SK-N-SH (cell line): ENCODE measurements at regions not wholly inside any gene's neighbourhood (a gene's known extent, or its start where the extent isn't known, plus 50 kb on each side); places are given as distances from the start of the nearest gene placed in this dataset.

Experiments used
- CTCF ChIA-PET: fragments of 300-600, 350-600 bp; formaldehyde crosslinking; extraction: SDS; loops from one replicate; lab custom pipeline; 2021; lab: Yijun Ruan, JAX
- POLR2A ChIA-PET: fragments of 350-600 bp; sonication (Branson Sonifier 250); formaldehyde crosslinking; extraction: SDS; loops from one replicate; lab custom pipeline; 2020; ENCODE audit warnings: antibody characterized with exemption, inconsistent platforms; lab: Yijun Ruan, JAX
- DNase-seq: peaks from one replicate; pipeline ENCODE4 v3.0.0; 2012
- H2AFZ ChIP-seq: fragments of 200-600 bp; sonication (generic); 2 replicates; pipeline ENCODE4 v1.8.1; 2016; ENCODE audit warnings: antibody characterized with exemption, mild to moderate bottlenecking, low read depth
- H3F3A ChIP-seq: fragments of 200-600 bp; sonication (generic); replicated peaks from 2 replicates; pipeline ENCODE3; 2016; ENCODE audit warnings: antibody characterized with exemption, mild to moderate bottlenecking; ENCODE audit not compliant: insufficient read depth
- H3K27ac ChIP-seq, 2 experiments: fragments of 200-500 bp in 1 of 2; fragments of 200-600 bp in 1 of 2; sonication (Bioruptor generic) in 1 of 2; sonication (generic), shearing (Covaris generic) in 1 of 2; 2 replicates each; pipeline versions ENCODE4 v1.5.1 to v1.6.1; 2014 to 2016; ENCODE audit warnings: low read depth in 2 of 2, inconsistent platforms in 1 of 2, low read length in 1 of 2, mild to moderate bottlenecking in 1 of 2, mixed read lengths in 1 of 2
- H3K27me3 ChIP-seq: fragments of 200-600 bp; sonication (generic), shearing (Covaris generic); 2 replicates; pipeline ENCODE4 v1.6.1; 2016; ENCODE audit warnings: mixed run types; ENCODE audit not compliant: insufficient read depth
- H3K36me3 ChIP-seq, 2 experiments: fragments of 200-500 bp in 1 of 2; fragments of 200-600 bp in 1 of 2; sonication (Bioruptor generic) in 1 of 2; sonication (generic) in 1 of 2; replicated peaks in 1 of 2; 2 replicates each; pipeline versions ENCODE3 to v1.5.1; 2014 to 2016; ENCODE audit warnings: low read length in 1 of 2, mild to moderate bottlenecking in 1 of 2; ENCODE audit not compliant: insufficient read depth in 2 of 2, control insufficient read depth in 1 of 2
- H3K4me1 ChIP-seq, 2 experiments: fragments of 200-500 bp in 1 of 2; fragments of 200-600 bp in 1 of 2; sonication (Bioruptor generic) in 1 of 2; sonication (generic), shearing (Covaris generic) in 1 of 2; 2 replicates each; pipeline versions ENCODE4 v1.5.1 to v1.6.1; 2014 to 2016; ENCODE audit warnings: low read depth in 1 of 2, low read length in 1 of 2, mixed run types in 1 of 2; ENCODE audit not compliant: insufficient read depth in 2 of 2, control insufficient read depth in 1 of 2
- H3K4me2 ChIP-seq: fragments of 200-600 bp; sonication (generic), shearing (Covaris generic); 2 replicates; pipeline ENCODE4 v1.6.1; 2017; ENCODE audit warnings: mixed run types
- H3K4me3 ChIP-seq, 2 experiments: fragments of 200-500 bp in 1 of 2; fragments of 200-600 bp in 1 of 2; sonication (Bioruptor generic) in 1 of 2; sonication (generic), shearing (Covaris generic) in 1 of 2; 2 replicates each; pipeline versions ENCODE4 v1.5.1 to v1.8.1; 2014 to 2016; ENCODE audit warnings: low read depth in 2 of 2, inconsistent platforms in 1 of 2, low read length in 1 of 2, mild to moderate bottlenecking in 1 of 2, mixed read lengths in 1 of 2, moderate library complexity in 1 of 2
- H3K79me2 ChIP-seq: fragments of 200-600 bp; sonication (generic); 2 replicates; pipeline ENCODE4 v1.8.1; 2017; ENCODE audit warnings: mild to moderate bottlenecking; ENCODE audit not compliant: insufficient read depth
- H3K9ac ChIP-seq: fragments of 200-600 bp; sonication (generic); 2 replicates; pipeline ENCODE4 v1.6.1; 2017; ENCODE audit warnings: mixed run types
- H3K9me2 ChIP-seq: fragments of 200-600 bp; sonication (generic); 2 replicates; pipeline ENCODE4 v1.6.1; 2017; ENCODE audit warnings: mixed run types
- H3K9me3 ChIP-seq: fragments of 200-600 bp; sonication (generic); 2 replicates; pipeline ENCODE4 v1.6.1; 2017; ENCODE audit warnings: mixed run types, mild to moderate bottlenecking, moderate library complexity
- H4K20me1 ChIP-seq: fragments of 200-600 bp; sonication (generic); 2 replicates; pipeline ENCODE4 v1.6.1; 2017; ENCODE audit warnings: mild to moderate bottlenecking, mixed run types; ENCODE audit not compliant: insufficient read depth
- CHD2 ChIP-seq: fragments of 150-350 bp; IDR thresholded peaks from 2 replicates; pipeline ENCODE4 v1.6.1; 2018; ENCODE audit warnings: low read length; ENCODE audit not compliant: partially characterized antibody
- MEF2A ChIP-seq: IDR thresholded peaks from 2 replicates; pipeline ENCODE4 v1.4.0; 2012; ENCODE audit warnings: low read depth, borderline replicate concordance
- NRF1 ChIP-seq: IDR thresholded peaks from 2 replicates; pipeline ENCODE4 v1.6.1; 2012; ENCODE audit warnings: low read depth, mild to moderate bottlenecking, low read length
- REST ChIP-seq: IDR thresholded peaks from 2 replicates; pipeline ENCODE4 v1.6.1; 2012; ENCODE audit warnings: mild to moderate bottlenecking, low read depth, low read length, moderate library complexity
- TAF1 ChIP-seq: IDR thresholded peaks from 2 replicates; pipeline ENCODE4 v1.6.1; 2012; ENCODE audit warnings: low read depth, mild to moderate bottlenecking, low read length, moderate library complexity, borderline replicate concordance
- TCF12 ChIP-seq: IDR thresholded peaks from 2 replicates; pipeline ENCODE4 v1.4.0; 2012
- YY1 ChIP-seq: IDR thresholded peaks from 2 replicates; pipeline ENCODE4 v1.4.0; 2012; ENCODE audit warnings: low read depth, mild to moderate bottlenecking
- WGBS: methylation state at CpG from one replicate; pipeline ENCODE4 v1.1.6; 2017; ENCODE audit warnings: low lambda C conversion rate; 5-methylcytosine and 5-hydroxymethylcytosine counted together
- TF ChIP-seq, protein P1 (sequence below): IDR thresholded peaks from 2 replicates; pipeline ENCODE4 v1.4.0; 2012; ENCODE audit warnings: low read depth
- TF ChIP-seq, protein P2 (sequence below): IDR thresholded peaks from 2 replicates; pipeline ENCODE4 v1.4.0; 2012; ENCODE audit warnings: low read depth, borderline replicate concordance

- H3K79me2 ChIP-seq, result no peaks in the 10 kb centered on the region
- no peaks in the 10 kb centered on the region for H3K27me3 ChIP-seq
- no peak overlapping the region for H3K9ac ChIP-seq
- no peaks in the 10 kb centered on the region for H4K20me1 ChIP-seq
- DNase-seq, result no peak
- no peak overlapping the region for H3K27ac ChIP-seq
- ChIA-PET POLR2A (no interaction called here), CTCF (no interaction called here)
- no peak overlapping the region for H3K4me3 ChIP-seq
- H3K9me2 ChIP-seq, result no peaks in the 10 kb centered on the region
- no peaks in the 10 kb centered on the region for H3K36me3 ChIP-seq
- H3F3A ChIP-seq, result no peaks in the 10 kb centered on the region
- no peak overlapping the region for H2AFZ ChIP-seq
- no peaks in the 10 kb centered on the region; a peak in 1 of 4 replicates for H3K4me1 ChIP-seq
- H3K4me2 ChIP-seq, result no peak overlapping the region
- no peak for TF ChIP-seq TAF1
- TF ChIP-seq TCF12, result no peak
- no peak for TF ChIP-seq CHD2
- TF ChIP-seq, protein P1, sequence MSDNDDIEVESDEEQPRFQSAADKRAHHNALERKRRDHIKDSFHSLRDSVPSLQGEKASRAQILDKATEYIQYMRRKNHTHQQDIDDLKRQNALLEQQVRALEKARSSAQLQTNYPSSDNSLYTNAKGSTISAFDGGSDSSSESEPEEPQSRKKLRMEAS, result no peak
- no peaks in the 10 kb centered on the region for H3K9me3 ChIP-seq
- WGBS, result 82% methylated on average over 6 of the region's 6 CpGs
These were observed 117.0 kb downstream of the ZC3H11B start for GRCh38 chr1:219495737-219496408.

DNA sequence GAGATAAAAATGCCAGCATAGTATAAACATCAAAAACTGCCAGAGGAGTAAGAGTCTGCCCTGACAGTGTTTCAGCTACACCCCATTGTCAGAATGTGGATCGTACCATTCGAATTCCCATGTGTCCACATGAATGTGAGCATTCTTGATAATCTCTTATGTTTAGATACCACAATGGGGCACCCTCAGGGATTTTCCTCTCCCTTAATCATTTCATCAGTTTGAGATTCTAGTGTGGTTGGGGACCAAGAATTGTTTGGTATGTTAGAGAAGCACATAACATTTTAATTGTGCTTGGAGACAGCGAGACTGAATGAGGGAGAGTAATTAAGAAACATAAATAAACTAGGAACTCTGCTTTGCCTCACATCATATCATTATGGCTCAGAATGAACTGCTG lies 120.2 kb downstream of the ZC3H11B start:
- H3K4me1 ChIP-seq, result no peaks in the 10 kb centered on the region
- no peaks in the 10 kb centered on the region for H4K20me1 ChIP-seq
- POLR2A ChIA-PET, result no interaction called here
- H3K79me2 ChIP-seq, result no peaks in the 10 kb centered on the region
- TF ChIP-seq MEF2A (no peak), YY1 (no peak), NRF1 (no peak), REST (no peak), CHD2 (no peak)
- TF ChIP-seq, protein P2, sequence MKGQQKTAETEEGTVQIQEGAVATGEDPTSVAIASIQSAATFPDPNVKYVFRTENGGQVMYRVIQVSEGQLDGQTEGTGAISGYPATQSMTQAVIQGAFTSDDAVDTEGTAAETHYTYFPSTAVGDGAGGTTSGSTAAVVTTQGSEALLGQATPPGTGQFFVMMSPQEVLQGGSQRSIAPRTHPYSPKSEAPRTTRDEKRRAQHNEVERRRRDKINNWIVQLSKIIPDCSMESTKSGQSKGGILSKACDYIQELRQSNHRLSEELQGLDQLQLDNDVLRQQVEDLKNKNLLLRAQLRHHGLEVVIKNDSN, result no peak
- no peak overlapping the region for H3K4me3 ChIP-seq
- no peak overlapping the region for H3K4me2 ChIP-seq
- H3F3A ChIP-seq, result no peaks in the 10 kb centered on the region
- no peaks in the 10 kb centered on the region for H3K9me2 ChIP-seq
- DNase-seq, result no peak
- WGBS, result 90% methylated on average over 3 of the region's 3 CpGs
- H3K27me3 ChIP-seq, result no peaks in the 10 kb centered on the region
- H3K9me3 ChIP-seq, result no peaks in the 10 kb centered on the region
- CTCF ChIA-PET, result interaction anchor here (1.8 kb wide), 1 partner anchor 75 kb away, joined by 5 read pairs; no protein-coding TSS in a partner anchor
- H3K27ac ChIP-seq, result no peak overlapping the region
- H3K9ac ChIP-seq, result no peak overlapping the region
- H2AFZ ChIP-seq, result no peak overlapping the region
- H3K36me3 ChIP-seq, result no peaks in the 10 kb centered on the region
